IMR-90 (cell line): ENCODE measurements at regions not wholly inside any gene's neighbourhood (a gene's known extent, or its start where the extent isn't known, plus 50 kb on each side); places are given as distances from the start of the nearest gene placed in this dataset.

Experiments used
- CHD1 ChIP-seq: IDR thresholded peaks from 2 replicates; pipeline ENCODE4 v1.6.1; 2012; ENCODE audit warnings: low read depth, low read length, improper control_type of control experiment
- FOS ChIP-seq: fragments of 150-350 bp; IDR thresholded peaks from 2 replicates; pipeline ENCODE4 v1.6.1; 2016; ENCODE audit warnings: low read depth, low read length
- MAZ ChIP-seq: IDR thresholded peaks from 2 replicates; pipeline ENCODE4 v1.6.1; 2012; ENCODE audit warnings: low read depth, mild to moderate bottlenecking, low read length, improper control_type of control experiment, moderate library complexity, borderline replicate concordance
- NFE2L2 ChIP-seq: fragments of 150-350 bp; IDR thresholded peaks from 2 replicates; pipeline ENCODE4 v1.6.1; 2016; ENCODE audit warnings: low read depth, mild to moderate bottlenecking, low read length
- POLR2A ChIP-seq: IDR thresholded peaks from 2 replicates; pipeline ENCODE4 v1.6.1; 2012; ENCODE audit warnings: mild to moderate bottlenecking, low read depth, low read length
- RAD21 ChIP-seq: IDR thresholded peaks from 2 replicates; pipeline ENCODE4 v1.6.1; 2012; ENCODE audit warnings: low read length, improper control_type of control experiment
- RCOR1 ChIP-seq: IDR thresholded peaks from 2 replicates; pipeline ENCODE4 v1.6.1; 2012; ENCODE audit warnings: mild to moderate bottlenecking, low read length, improper control_type of control experiment; ENCODE audit not compliant: insufficient replicate concordance
- RFX5 ChIP-seq: IDR thresholded peaks from 2 replicates; pipeline ENCODE4 v1.8.0; 2012; ENCODE audit warnings: low read depth, mild to moderate bottlenecking, low read length, moderate library complexity
- SMC3 ChIP-seq: fragments of 150-350 bp; IDR thresholded peaks from 2 replicates; pipeline ENCODE4 v1.6.1; 2016; ENCODE audit warnings: low read depth, mild to moderate bottlenecking, antibody characterized with exemption, low read length, moderate library complexity
- TF ChIP-seq, protein P1 (sequence below): conservative IDR thresholded peaks from 2 replicates; pipeline ENCODE4 v1.5.1; 2012; ENCODE audit warnings: mild to moderate bottlenecking, low read depth, low read length, improper control_type of control experiment
- TF ChIP-seq, protein P2 (sequence below): fragments of 150-350 bp; IDR thresholded peaks from 2 replicates; pipeline ENCODE4 v1.6.1; 2016; ENCODE audit warnings: low read depth, mild to moderate bottlenecking, low read length, moderate library complexity, borderline replicate concordance
- TF ChIP-seq, protein P3 (sequence below): fragments of 150-350 bp; IDR thresholded peaks from 2 replicates; pipeline ENCODE4 v1.6.1; 2017; ENCODE audit warnings: mild to moderate bottlenecking, antibody characterized with exemption, low read length, low read depth

DNA sequence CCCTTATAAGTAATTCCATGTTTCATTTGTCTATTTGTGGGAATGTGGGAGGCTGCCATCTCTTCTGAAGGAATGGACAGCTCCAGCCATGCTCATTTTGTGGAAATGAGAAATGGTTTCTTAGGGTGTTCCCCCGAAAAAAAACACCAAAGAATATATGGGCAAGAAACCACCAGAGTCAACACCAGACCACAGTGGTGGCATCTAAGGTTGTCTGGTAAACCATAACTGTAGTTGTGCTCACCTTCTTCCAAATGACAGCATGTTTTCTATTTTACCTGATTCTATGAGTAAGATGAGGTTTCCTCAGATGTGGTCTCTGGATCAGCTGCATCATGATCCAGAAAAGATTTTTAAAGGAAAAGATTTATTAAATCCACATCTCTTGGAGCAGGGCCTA, 217.0 kb upstream of the C2CD4B start:
- TF ChIP-seq, protein P1, sequence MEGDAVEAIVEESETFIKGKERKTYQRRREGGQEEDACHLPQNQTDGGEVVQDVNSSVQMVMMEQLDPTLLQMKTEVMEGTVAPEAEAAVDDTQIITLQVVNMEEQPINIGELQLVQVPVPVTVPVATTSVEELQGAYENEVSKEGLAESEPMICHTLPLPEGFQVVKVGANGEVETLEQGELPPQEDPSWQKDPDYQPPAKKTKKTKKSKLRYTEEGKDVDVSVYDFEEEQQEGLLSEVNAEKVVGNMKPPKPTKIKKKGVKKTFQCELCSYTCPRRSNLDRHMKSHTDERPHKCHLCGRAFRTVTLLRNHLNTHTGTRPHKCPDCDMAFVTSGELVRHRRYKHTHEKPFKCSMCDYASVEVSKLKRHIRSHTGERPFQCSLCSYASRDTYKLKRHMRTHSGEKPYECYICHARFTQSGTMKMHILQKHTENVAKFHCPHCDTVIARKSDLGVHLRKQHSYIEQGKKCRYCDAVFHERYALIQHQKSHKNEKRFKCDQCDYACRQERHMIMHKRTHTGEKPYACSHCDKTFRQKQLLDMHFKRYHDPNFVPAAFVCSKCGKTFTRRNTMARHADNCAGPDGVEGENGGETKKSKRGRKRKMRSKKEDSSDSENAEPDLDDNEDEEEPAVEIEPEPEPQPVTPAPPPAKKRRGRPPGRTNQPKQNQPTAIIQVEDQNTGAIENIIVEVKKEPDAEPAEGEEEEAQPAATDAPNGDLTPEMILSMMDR = no peak
- TF ChIP-seq RCOR1 (no peak), SMC3 (no peak), NFE2L2 (no peak), POLR2A (no peak), CHD1 (no peak), RAD21 (no peak), MAZ (no peak), RFX5 (no peak), FOS (no peak)
- TF ChIP-seq, protein P2, sequence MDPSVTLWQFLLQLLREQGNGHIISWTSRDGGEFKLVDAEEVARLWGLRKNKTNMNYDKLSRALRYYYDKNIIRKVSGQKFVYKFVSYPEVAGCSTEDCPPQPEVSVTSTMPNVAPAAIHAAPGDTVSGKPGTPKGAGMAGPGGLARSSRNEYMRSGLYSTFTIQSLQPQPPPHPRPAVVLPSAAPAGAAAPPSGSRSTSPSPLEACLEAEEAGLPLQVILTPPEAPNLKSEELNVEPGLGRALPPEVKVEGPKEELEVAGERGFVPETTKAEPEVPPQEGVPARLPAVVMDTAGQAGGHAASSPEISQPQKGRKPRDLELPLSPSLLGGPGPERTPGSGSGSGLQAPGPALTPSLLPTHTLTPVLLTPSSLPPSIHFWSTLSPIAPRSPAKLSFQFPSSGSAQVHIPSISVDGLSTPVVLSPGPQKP = no peak
- TF ChIP-seq, protein P3, sequence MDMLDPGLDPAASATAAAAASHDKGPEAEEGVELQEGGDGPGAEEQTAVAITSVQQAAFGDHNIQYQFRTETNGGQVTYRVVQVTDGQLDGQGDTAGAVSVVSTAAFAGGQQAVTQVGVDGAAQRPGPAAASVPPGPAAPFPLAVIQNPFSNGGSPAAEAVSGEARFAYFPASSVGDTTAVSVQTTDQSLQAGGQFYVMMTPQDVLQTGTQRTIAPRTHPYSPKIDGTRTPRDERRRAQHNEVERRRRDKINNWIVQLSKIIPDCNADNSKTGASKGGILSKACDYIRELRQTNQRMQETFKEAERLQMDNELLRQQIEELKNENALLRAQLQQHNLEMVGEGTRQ = no peak
